Adipocyte (in vitro differentiated cells): ENCODE measurements at regions not wholly inside any gene's neighbourhood (a gene's known extent, or its start where the extent isn't known, plus 50 kb on each side); places are given as distances from the start of the nearest gene placed in this dataset.

Experiments
- DNase-seq: peaks from one replicate; pipeline ENCODE4 v3.0.0-alpha.2; 2015; ENCODE audit warnings: low read depth
- H3K27me3 ChIP-seq: replicated peaks from 2 replicates; pipeline ENCODE4 v1.7.0; 2013; ENCODE audit warnings: mild to moderate bottlenecking, low read length, moderate library complexity; ENCODE audit not compliant: control insufficient read depth, insufficient read depth
- H3K36me3 ChIP-seq: 2 replicates; pipeline ENCODE4 v1.7.0; 2013; ENCODE audit warnings: low read length, mild to moderate bottlenecking, moderate library complexity; ENCODE audit not compliant: control insufficient read depth, insufficient read depth, severe bottlenecking
- H3K4me1 ChIP-seq: 2 replicates; pipeline ENCODE4 v1.7.0; 2013; ENCODE audit warnings: mild to moderate bottlenecking, low read length, moderate library complexity; ENCODE audit not compliant: control insufficient read depth, insufficient read depth
- H3K4me3 ChIP-seq: 2 replicates; pipeline ENCODE4 v1.7.0; 2013; ENCODE audit warnings: mild to moderate bottlenecking, low read length, moderate library complexity
- H3K9ac ChIP-seq: 2 replicates; pipeline ENCODE4 v1.7.0; 2013; ENCODE audit warnings: mild to moderate bottlenecking, low read length, moderate library complexity
- H3K9me3 ChIP-seq: 2 replicates; pipeline ENCODE4 v1.7.0; 2013; ENCODE audit warnings: mild to moderate bottlenecking, low read length, moderate library complexity; ENCODE audit not compliant: control insufficient read depth

- Histone ChIP-seq H3K36me3 (no peaks in the 10 kb centered on the region), H3K4me3 (no peak overlapping the region), H3K27me3 (no peaks in the 10 kb centered on the region), H3K9me3 (no peaks in the 10 kb centered on the region), H3K4me1 (peaks cover 3% of the 10 kb centered on the region), H3K9ac (no peak overlapping the region)
- DNase-seq: no peak
Measured at GRCh38 chr3:176523114-176523513, 674.2 kb downstream of the TBL1XR1 start.

- Histone ChIP-seq H3K4me3 (no peak overlapping the region), H3K9me3 (no peaks in the 10 kb centered on the region), H3K9ac (no peak overlapping the region), H3K36me3 (no peaks in the 10 kb centered on the region), H3K4me1 (peaks cover 3% of the 10 kb centered on the region), H3K27me3 (no peaks in the 10 kb centered on the region)
- no peak for DNase-seq
Measured at GRCh38 chr3:176522436-176522835, 674.8 kb downstream of the TBL1XR1 start.

GRCh38 chr3:176521531-176522175 is 675.6 kb downstream of the TBL1XR1 start:
- no peaks in the 10 kb centered on the region for H3K9me3 ChIP-seq
- H3K36me3 ChIP-seq: no peaks in the 10 kb centered on the region
- no peaks in the 10 kb centered on the region for H3K27me3 ChIP-seq
- peaks cover 3% of the 10 kb centered on the region for H3K4me1 ChIP-seq
- no peak overlapping the region for H3K9ac ChIP-seq
- DNase-seq: peak; percentile 33
- no peak overlapping the region for H3K4me3 ChIP-seq

- H3K4me1 ChIP-seq: no peaks in the 10 kb centered on the region
- peak; percentile 79 for DNase-seq
- no peak overlapping the region for H3K4me3 ChIP-seq
- H3K9me3 ChIP-seq: peaks cover 19% of the 10 kb centered on the region
- H3K36me3 ChIP-seq: no peaks in the 10 kb centered on the region
- no peak overlapping the region for H3K9ac ChIP-seq
- H3K27me3 ChIP-seq: no peaks in the 10 kb centered on the region
Measured at GRCh38 chr3:176514297-176514696, 683.0 kb downstream of the TBL1XR1 start.

GRCh38 chr3:176513604-176514003 is 683.7 kb downstream of the TBL1XR1 start:
- Histone ChIP-seq H3K27me3 (no peaks in the 10 kb centered on the region), H3K9me3 (peaks cover 19% of the 10 kb centered on the region), H3K36me3 (no peaks in the 10 kb centered on the region), H3K4me3 (no peak overlapping the region), H3K9ac (no peak overlapping the region), H3K4me1 (no peaks in the 10 kb centered on the region)
- no peak for DNase-seq

GRCh38 chr3:176512037-176512436 is 685.2 kb downstream of the TBL1XR1 start:
- Histone ChIP-seq H3K36me3 (no peaks in the 10 kb centered on the region), H3K4me3 (no peak overlapping the region), H3K4me1 (no peaks in the 10 kb centered on the region), H3K9ac (no peak overlapping the region), H3K9me3 (peaks cover 19% of the 10 kb centered on the region), H3K27me3 (no peaks in the 10 kb centered on the region)
- no peak for DNase-seq

GRCh38 chr3:176510097-176510496 is 687.2 kb downstream of the TBL1XR1 start:
- H3K27me3 ChIP-seq: no peaks in the 10 kb centered on the region
- H3K36me3 ChIP-seq: no peaks in the 10 kb centered on the region
- H3K9me3 ChIP-seq: peaks cover 19% of the 10 kb centered on the region
- no peak overlapping the region for H3K9ac ChIP-seq
- no peak for DNase-seq
- H3K4me3 ChIP-seq: no peak overlapping the region
- H3K4me1 ChIP-seq: no peaks in the 10 kb centered on the region

- Histone ChIP-seq H3K9ac (no peak overlapping the region), H3K36me3 (no peaks in the 10 kb centered on the region), H3K9me3 (peaks cover 2% of the 10 kb centered on the region), H3K4me1 (no peaks in the 10 kb centered on the region), H3K27me3 (no peaks in the 10 kb centered on the region), H3K4me3 (no peak overlapping the region)
- DNase-seq: no peak
Measured at GRCh38 chr3:176505878-176506621, 691.2 kb downstream of the TBL1XR1 start.

- H3K9me3 ChIP-seq: no peaks in the 10 kb centered on the region
- no peak for DNase-seq
- H3K27me3 ChIP-seq: no peaks in the 10 kb centered on the region
- H3K4me1 ChIP-seq: no peaks in the 10 kb centered on the region
- no peaks in the 10 kb centered on the region for H3K36me3 ChIP-seq
- H3K4me3 ChIP-seq: no peak overlapping the region
- H3K9ac ChIP-seq: no peak overlapping the region
Measured at GRCh38 chr3:176491084-176491483, 706.2 kb downstream of the TBL1XR1 start.

GRCh38 chr3:176490357-176490756 is 706.9 kb downstream of the TBL1XR1 start:
- H3K27me3 ChIP-seq: no peaks in the 10 kb centered on the region
- H3K36me3 ChIP-seq: no peaks in the 10 kb centered on the region
- no peak for DNase-seq
- no peaks in the 10 kb centered on the region for H3K9me3 ChIP-seq
- H3K9ac ChIP-seq: no peak overlapping the region
- H3K4me1 ChIP-seq: no peaks in the 10 kb centered on the region
- H3K4me3 ChIP-seq: no peak overlapping the region

- Histone ChIP-seq H3K4me1 (no peaks in the 10 kb centered on the region), H3K36me3 (no peaks in the 10 kb centered on the region), H3K4me3 (no peak overlapping the region), H3K9ac (no peak overlapping the region), H3K9me3 (peaks cover 10% of the 10 kb centered on the region), H3K27me3 (no peaks in the 10 kb centered on the region)
- no peak for DNase-seq
Measured at GRCh38 chr3:176479248-176479647, 718.0 kb downstream of the TBL1XR1 start.
